Neuronal stem cell (in vitro differentiated cells): ENCODE measurements at regions not wholly inside any gene's neighbourhood (a gene's known extent, or its start where the extent isn't known, plus 50 kb on each side); places are given as distances from the start of the nearest gene placed in this dataset.

Experiments used
- DNase-seq: peaks from one replicate; pipeline ENCODE4 v3.0.0-alpha.2; 2013; ENCODE audit warnings: low spot score
- H2AFZ ChIP-seq: one replicate; pipeline ENCODE4 v1.6.1; 2013; ENCODE audit warnings: mild to moderate bottlenecking, low read length, inconsistent platforms
- H2AK5ac ChIP-seq: 2 replicates; pipeline ENCODE4 v1.6.1; 2013; ENCODE audit warnings: low read depth, mild to moderate bottlenecking, inconsistent platforms, low read length, moderate library complexity, mixed read lengths
- H2BK120ac ChIP-seq: 2 replicates; pipeline ENCODE4 v1.6.1; 2013; ENCODE audit warnings: low read depth, mild to moderate bottlenecking, inconsistent platforms, low read length, moderate library complexity, mixed read lengths
- H2BK12ac ChIP-seq: one replicate; pipeline ENCODE4 v1.6.1; 2013; ENCODE audit warnings: low read length, inconsistent platforms
- H2BK15ac ChIP-seq: 2 replicates; pipeline ENCODE4 v1.6.1; 2013; ENCODE audit warnings: mild to moderate bottlenecking, low read length, inconsistent platforms, mixed read lengths
- H2BK5ac ChIP-seq: one replicate; pipeline ENCODE4 v1.6.1; 2013; ENCODE audit warnings: inconsistent platforms, mild to moderate bottlenecking, low read length, moderate library complexity
- H3K14ac ChIP-seq: one replicate; pipeline ENCODE4 v1.6.1; 2013; ENCODE audit warnings: low read length, inconsistent platforms
- H3K18ac ChIP-seq: 2 replicates; pipeline ENCODE4 v1.6.1; 2013; ENCODE audit warnings: low read length, inconsistent platforms
- H3K23ac ChIP-seq: 2 replicates; pipeline ENCODE4 v1.6.1; 2013; ENCODE audit warnings: low read depth, mild to moderate bottlenecking, mixed read lengths, low read length, inconsistent platforms; ENCODE audit not compliant: poor library complexity
- H3K27ac ChIP-seq: replicated peaks from 3 replicates; pipeline ENCODE4 v1.5.1; 2013; ENCODE audit warnings: low read length, inconsistent platforms
- H3K27me3 ChIP-seq, 3 experiments: 2 replicates each; pipeline ENCODE4 v1.6.1; 2013; ENCODE audit warnings: low read length in 3 of 3, mild to moderate bottlenecking in 2 of 3, inconsistent platforms in 1 of 3, low read depth in 1 of 3, mixed read lengths in 1 of 3, moderate library complexity in 1 of 3; ENCODE audit not compliant: control insufficient read depth in 3 of 3, insufficient read depth in 3 of 3
- H3K36me3 ChIP-seq, 2 donors: replicated peaks in 1 of 2; 2 replicates each; pipeline ENCODE4 v1.6.1; 2013; ENCODE audit warnings: low read length in 2 of 2; ENCODE audit not compliant: control insufficient read depth in 2 of 2, insufficient read depth in 2 of 2
- H3K4ac ChIP-seq: 2 replicates; pipeline ENCODE4 v1.6.1; 2013; ENCODE audit warnings: inconsistent platforms, mild to moderate bottlenecking, low read length, moderate library complexity
- H3K4me1 ChIP-seq, 2 donors: 1 replicate in 1 of 2; 2 replicates in 1 of 2; pipeline ENCODE4 v1.6.1; 2013; ENCODE audit warnings: low read length in 2 of 2, low read depth in 1 of 2; ENCODE audit not compliant: control insufficient read depth in 2 of 2, insufficient read depth in 1 of 2
- H3K4me2 ChIP-seq: one replicate; pipeline ENCODE4 v1.6.1; 2013; ENCODE audit warnings: mild to moderate bottlenecking, low read length, inconsistent platforms; ENCODE audit not compliant: insufficient read depth, poor library complexity, severe bottlenecking
- H3K4me3 ChIP-seq, 2 donors: 2 replicates each; pipeline ENCODE4 v1.5.1; 2013; ENCODE audit warnings: low read length in 2 of 2, mild to moderate bottlenecking in 2 of 2, inconsistent platforms in 1 of 2, moderate library complexity in 1 of 2
- H3K79me1 ChIP-seq: one replicate; pipeline ENCODE4 v1.6.1; 2013; ENCODE audit warnings: low read depth, mild to moderate bottlenecking, inconsistent platforms, low read length, moderate library complexity
- H3K9ac ChIP-seq: one replicate; pipeline ENCODE4 v1.6.1; 2013; ENCODE audit warnings: mild to moderate bottlenecking, low read depth, low read length, inconsistent platforms; ENCODE audit not compliant: poor library complexity
- H3K9me3 ChIP-seq, 2 donors: replicated peaks in 1 of 2; 2 replicates each; pipeline versions ENCODE3 to v1.6.1; 2013; ENCODE audit warnings: low read length in 2 of 2, mild to moderate bottlenecking in 2 of 2, inconsistent platforms in 1 of 2, low read depth in 1 of 2, mixed read lengths in 1 of 2, moderate library complexity in 1 of 2; ENCODE audit not compliant: control insufficient read depth in 2 of 2, insufficient read depth in 1 of 2
- H4K8ac ChIP-seq: one replicate; pipeline ENCODE4 v1.6.1; 2013; ENCODE audit warnings: low read depth, mild to moderate bottlenecking, inconsistent platforms, low read length, moderate library complexity
- H4K91ac ChIP-seq: one replicate; pipeline ENCODE4 v1.6.1; 2013; ENCODE audit warnings: low read length, low read depth, mild to moderate bottlenecking, inconsistent platforms; ENCODE audit not compliant: poor library complexity
- WGBS, 2 donors: extraction: QIAGEN DNeasy Blood & Tissue Kit; methylation state at CpG; one replicate each; pipeline ENCODE4 v1.1.7; 2013; ENCODE audit warnings: missing lambda C conversion rate in 2 of 2, mixed read lengths in 1 of 2; ENCODE audit not compliant: insufficient read length in 2 of 2, insufficient replicate concordance in 1 of 2; ENCODE audit errors: extremely low coverage in 2 of 2; 5-methylcytosine and 5-hydroxymethylcytosine counted together

DNA sequence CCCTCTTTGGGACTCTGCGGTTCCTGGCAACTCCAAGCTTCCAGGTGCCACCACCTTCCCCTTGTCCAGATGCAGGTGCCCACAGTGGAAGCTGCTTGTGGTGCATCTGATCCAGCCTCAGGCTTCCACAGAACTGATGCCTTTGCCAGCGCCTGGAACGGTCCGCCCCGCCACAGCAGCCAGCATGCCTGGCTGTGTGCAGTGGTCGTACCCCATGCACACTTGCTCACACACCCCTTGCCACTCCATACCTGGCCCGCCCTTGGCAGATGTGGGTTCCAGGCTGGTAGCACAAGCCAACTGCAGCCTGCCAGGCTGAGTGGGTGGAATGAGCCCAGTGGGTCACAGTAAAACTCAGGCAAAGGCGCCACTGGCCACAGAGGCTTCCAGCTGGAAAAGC, 240.5 kb downstream of the PPP4R3C start:
- Histone ChIP-seq H3K79me1 (no peaks in the 10 kb centered on the region), H2BK15ac (no peak overlapping the region), H3K4me1 (no peaks in the 10 kb centered on the region), H2BK12ac (no peak overlapping the region), H3K4me2 (no peak overlapping the region), H2BK5ac (no peak overlapping the region), H4K8ac (no peak overlapping the region), H3K4ac (no peak overlapping the region), H3K4me3 (no peak overlapping the region), H3K9ac (no peak overlapping the region), H2AFZ (no peak overlapping the region), H3K27ac (no peak overlapping the region), H3K14ac (no peak overlapping the region), H3K23ac (no peak overlapping the region), H4K91ac (no peak overlapping the region), H3K18ac (no peak overlapping the region), H3K27me3 (no peaks in the 10 kb centered on the region), H3K36me3 (no peaks in the 10 kb centered on the region), H2AK5ac (no peak overlapping the region), H3K9me3 (no peaks in the 10 kb centered on the region), H2BK120ac (no peak overlapping the region)
- no peak for DNase-seq
- WGBS, 2 donors = no CpG with 5 or more reads among the region's 8 CpGs

DNA sequence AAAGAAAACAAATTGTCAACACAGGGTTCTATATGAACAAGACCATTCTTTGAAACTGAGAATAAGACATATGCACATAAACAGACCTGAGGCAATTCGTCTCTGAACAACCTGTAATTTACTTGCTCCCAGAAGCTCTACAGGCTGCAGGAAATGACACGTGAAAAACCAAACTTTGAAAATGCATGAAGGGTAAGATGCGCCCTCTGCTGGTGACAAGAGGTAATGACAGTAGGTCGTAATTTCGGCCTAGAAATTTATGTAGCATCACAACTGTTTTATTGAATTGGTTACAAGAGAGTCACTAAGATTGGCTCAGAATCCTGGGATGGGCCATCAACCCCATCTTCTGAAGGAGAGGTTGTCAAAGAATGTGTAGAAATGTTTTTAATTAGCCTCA, 276.5 kb downstream of the PPP4R3C start:
- Histone ChIP-seq H3K4me3 (no peak overlapping the region), H2BK120ac (no peak overlapping the region), H2AK5ac (no peak overlapping the region), H4K8ac (no peak overlapping the region), H2BK5ac (no peak overlapping the region), H3K9ac (no peak overlapping the region), H3K18ac (no peak overlapping the region), H3K27ac (no peak overlapping the region), H3K23ac (no peak overlapping the region), H3K4me2 (no peak overlapping the region), H2BK12ac (no peak overlapping the region), H3K4ac (no peak overlapping the region), H2BK15ac (no peak overlapping the region), H3K4me1 (no peaks in the 10 kb centered on the region), H2AFZ (no peak overlapping the region), H3K36me3 (no peaks in the 10 kb centered on the region), H3K9me3 (peaks cover 0 to 4% of the 10 kb centered on the region in 2 donors), H3K27me3 (no peaks in the 10 kb centered on the region), H4K91ac (no peak overlapping the region), H3K79me1 (no peaks in the 10 kb centered on the region), H3K14ac (no peak overlapping the region)
- no CpG with 5 or more reads among the region's 5 CpGs for WGBS, 2 donors
- peak; percentile 6 for DNase-seq

GRCh38 chrX:27163236-27163635, 299.9 kb downstream of the PPP4R3C start:
- Histone ChIP-seq H3K4ac (no peak overlapping the region), H3K4me3 (no peak overlapping the region), H2BK120ac (no peak overlapping the region), H3K27ac (no peak overlapping the region), H4K8ac (no peak overlapping the region), H3K4me1 (no peaks in the 10 kb centered on the region), H3K27me3 (no peaks in the 10 kb centered on the region), H3K14ac (no peak overlapping the region), H3K23ac (no peak overlapping the region), H3K18ac (no peak overlapping the region), H2BK5ac (no peak overlapping the region), H3K9me3 (no peaks in the 10 kb centered on the region), H2AK5ac (no peak overlapping the region), H2AFZ (no peak overlapping the region), H3K4me2 (no peak overlapping the region), H3K9ac (no peak overlapping the region), H2BK15ac (no peak overlapping the region), H3K79me1 (no peaks in the 10 kb centered on the region), H4K91ac (no peak overlapping the region), H2BK12ac (no peak overlapping the region), H3K36me3 (no peaks in the 10 kb centered on the region)
- DNase-seq = no peak
- no CpG with 5 or more reads among the region's 4 CpGs for WGBS, 2 donors

GRCh38 chrX:27162496-27162895, 300.6 kb downstream of the PPP4R3C start:
- H3K9me3 ChIP-seq = no peaks in the 10 kb centered on the region
- H4K91ac ChIP-seq = no peak overlapping the region
- no peak overlapping the region for H2BK12ac ChIP-seq
- no peak overlapping the region for H3K23ac ChIP-seq
- no peak overlapping the region for H3K27ac ChIP-seq
- no peak overlapping the region for H4K8ac ChIP-seq
- H2AFZ ChIP-seq = no peak overlapping the region
- no peak overlapping the region for H3K9ac ChIP-seq
- H3K4me1 ChIP-seq = no peaks in the 10 kb centered on the region
- no peaks in the 10 kb centered on the region for H3K79me1 ChIP-seq
- H3K4ac ChIP-seq = no peak overlapping the region
- no peak overlapping the region for H2BK120ac ChIP-seq
- H3K4me2 ChIP-seq = no peak overlapping the region
- H3K36me3 ChIP-seq = no peaks in the 10 kb centered on the region
- no peak overlapping the region for H3K4me3 ChIP-seq
- no peaks in the 10 kb centered on the region for H3K27me3 ChIP-seq
- H3K14ac ChIP-seq = no peak overlapping the region
- no peak overlapping the region for H3K18ac ChIP-seq
- no CpG with 5 or more reads among the region's 1 CpG for WGBS, 2 donors
- H2BK5ac ChIP-seq = no peak overlapping the region
- no peak for DNase-seq
- no peak overlapping the region for H2BK15ac ChIP-seq
- H2AK5ac ChIP-seq = no peak overlapping the region
